ENCODE measurements at regions not wholly inside any gene's neighbourhood (a gene's known extent, or its start where the extent isn't known, plus 50 kb on each side); places are given as distances from the start of the nearest gene placed in this dataset.

DNA sequence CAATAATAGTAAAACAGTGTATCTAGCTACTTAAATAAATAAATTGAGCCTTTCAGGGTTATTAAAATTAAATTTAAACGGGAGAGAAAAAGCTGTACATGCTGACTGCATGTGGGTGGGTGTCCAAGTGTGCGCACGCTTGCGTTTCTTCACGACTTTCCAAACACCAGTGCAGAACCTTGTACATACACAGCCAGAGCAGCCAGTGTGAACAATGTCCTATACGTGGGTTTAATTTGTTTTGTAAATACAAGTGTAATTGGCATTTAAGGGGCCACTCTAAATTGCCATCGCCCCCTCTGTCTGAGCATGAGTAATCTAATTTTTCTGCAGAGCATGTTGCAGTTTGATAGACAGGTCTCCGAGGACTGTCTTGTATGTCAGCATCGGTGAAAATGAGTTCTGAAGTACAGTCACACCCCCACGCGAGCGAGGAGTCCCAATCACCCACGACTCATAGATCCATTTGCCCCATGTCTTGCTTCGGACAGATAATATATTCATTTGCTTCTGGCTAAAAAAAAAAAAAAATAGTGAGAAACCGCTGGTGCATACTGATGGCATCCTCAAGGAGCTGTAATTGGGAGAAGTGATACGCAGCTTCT lies 121.8 kb upstream of the ARRDC4 start:
- no peaks in the 10 kb centered on the region for H3K27me3 Mint-ChIP-seq
- H3K4me3 Mint-ChIP-seq: no peak overlapping the region
- ATAC-seq: no peak
- no peaks in the 10 kb centered on the region for H3K36me3 Mint-ChIP-seq (ENCODE audit: low read depth)
- H3K4me1 Mint-ChIP-seq: no peaks in the 10 kb centered on the region
- H3K9me3 ChIP-seq (ENCODE audit: control insufficient read depth, low read length, poor library complexity, severe bottlenecking): no peaks in the 10 kb centered on the region
- H3K27ac Mint-ChIP-seq: no peak overlapping the region
- DNase-seq: no peak

DNA sequence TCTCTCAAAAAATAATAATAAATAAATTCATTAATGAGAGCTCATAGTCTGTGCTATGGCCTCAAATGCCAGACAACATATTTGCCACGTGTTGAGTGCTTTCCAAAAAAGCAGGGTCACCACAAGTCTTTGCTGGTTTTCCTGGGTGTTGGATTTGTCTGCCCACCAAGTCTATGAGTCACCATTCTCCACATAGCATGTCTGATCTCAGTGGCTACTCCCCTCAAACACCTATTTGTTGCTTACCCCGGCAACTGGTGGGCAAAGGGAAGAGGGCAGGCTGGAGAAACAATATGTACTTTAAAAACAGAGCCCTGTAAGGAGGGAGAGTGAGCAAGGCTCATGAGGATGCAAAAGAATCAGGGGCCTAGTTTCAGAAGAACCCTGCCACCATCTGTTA lies 120.0 kb upstream of the ARRDC4 start:
- Mint-ChIP-seq H3K4me3 (no peak overlapping the region), H3K4me1 (no peaks in the 10 kb centered on the region), H3K36me3 (ENCODE audit: low read depth) (no peaks in the 10 kb centered on the region), H3K27me3 (no peaks in the 10 kb centered on the region), H3K27ac (no peak overlapping the region)
- H3K9me3 ChIP-seq (ENCODE audit: control insufficient read depth, low read length, poor library complexity, severe bottlenecking): no peaks in the 10 kb centered on the region
- ATAC-seq: no peak
- no peak for DNase-seq

DNA sequence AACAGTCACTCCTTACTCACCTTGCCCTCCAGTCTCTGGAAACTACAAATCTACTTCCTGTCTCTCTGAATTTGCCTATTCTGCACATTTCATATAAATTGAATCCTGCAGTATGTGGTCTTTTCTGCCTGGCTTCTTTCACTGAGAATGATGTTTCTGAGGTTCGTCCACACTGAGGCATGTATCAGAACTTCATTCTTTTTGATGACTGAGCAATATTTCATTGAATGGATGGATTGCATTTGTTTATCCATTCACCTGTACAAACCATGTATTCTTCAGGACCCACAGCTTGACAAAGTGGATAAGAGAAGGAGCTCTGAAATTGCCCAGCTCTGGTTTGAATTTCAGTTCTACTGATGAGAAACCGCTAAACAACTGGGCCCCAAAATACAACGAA lies 118.9 kb upstream of the ARRDC4 start:
- no peak for DNase-seq
- Mint-ChIP-seq H3K27me3 (no peaks in the 10 kb centered on the region), H3K27ac (no peak overlapping the region), H3K4me1 (no peaks in the 10 kb centered on the region), H3K36me3 (ENCODE audit: low read depth) (no peaks in the 10 kb centered on the region), H3K4me3 (no peak overlapping the region)
- no peaks in the 10 kb centered on the region for H3K9me3 ChIP-seq (ENCODE audit: control insufficient read depth, low read length, poor library complexity, severe bottlenecking)
- ATAC-seq: no peak

DNA sequence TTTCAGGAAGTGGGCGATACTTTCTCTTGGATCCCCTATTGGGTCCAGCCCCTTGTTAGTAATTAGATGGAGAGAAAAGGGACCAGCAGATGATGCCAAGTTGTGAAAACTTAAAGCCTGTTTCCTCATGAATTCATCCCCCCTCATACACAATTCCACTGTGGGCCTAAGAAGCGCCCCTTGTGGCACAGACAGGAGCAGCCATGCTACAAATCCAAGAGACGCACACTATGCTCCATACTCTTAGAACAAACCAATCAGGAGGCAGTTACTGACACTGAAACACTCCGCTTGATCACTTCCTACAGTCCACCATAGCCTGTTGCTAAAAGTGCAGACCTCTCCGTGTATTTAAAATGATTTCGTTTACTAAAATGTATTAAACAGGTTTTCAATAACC lies 111.3 kb upstream of the ARRDC4 start:
- H3K4me1 Mint-ChIP-seq: no peaks in the 10 kb centered on the region
- H3K27me3 Mint-ChIP-seq: no peaks in the 10 kb centered on the region
- no peaks in the 10 kb centered on the region for H3K9me3 ChIP-seq (ENCODE audit: control insufficient read depth, low read length, poor library complexity, severe bottlenecking)
- H3K27ac Mint-ChIP-seq: no peak overlapping the region
- H3K4me3 Mint-ChIP-seq: no peak overlapping the region
- DNase-seq (no peak), ATAC-seq (no peak)
- no peaks in the 10 kb centered on the region for H3K36me3 Mint-ChIP-seq (ENCODE audit: low read depth)

DNA sequence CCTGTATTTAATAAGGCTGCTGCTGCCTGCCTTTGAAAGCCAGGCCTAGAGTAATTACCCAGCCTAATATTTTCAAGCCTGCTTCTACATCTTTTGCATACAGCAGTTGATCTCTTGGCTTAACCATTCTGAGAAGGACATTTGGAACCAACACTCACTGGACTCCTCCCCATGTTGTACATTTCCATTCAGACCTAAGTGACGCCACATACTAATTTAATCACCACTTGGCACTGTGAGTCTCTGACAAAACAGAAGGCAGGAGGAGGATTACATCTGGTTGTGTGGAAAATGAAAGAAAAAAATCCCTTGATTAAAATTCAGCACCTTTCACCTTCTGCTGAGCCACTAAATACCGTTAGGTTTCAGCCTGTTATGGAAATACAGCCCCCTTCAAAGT lies 102.2 kb upstream of the ARRDC4 start:
- Mint-ChIP-seq H3K27me3 (no peaks in the 10 kb centered on the region), H3K27ac (no peak overlapping the region), H3K36me3 (ENCODE audit: low read depth) (no peaks in the 10 kb centered on the region), H3K4me3 (no peak overlapping the region), H3K4me1 (no peaks in the 10 kb centered on the region)
- no peak for ATAC-seq
- no peak for DNase-seq
- H3K9me3 ChIP-seq (ENCODE audit: control insufficient read depth, low read length, poor library complexity, severe bottlenecking): no peaks in the 10 kb centered on the region

DNA sequence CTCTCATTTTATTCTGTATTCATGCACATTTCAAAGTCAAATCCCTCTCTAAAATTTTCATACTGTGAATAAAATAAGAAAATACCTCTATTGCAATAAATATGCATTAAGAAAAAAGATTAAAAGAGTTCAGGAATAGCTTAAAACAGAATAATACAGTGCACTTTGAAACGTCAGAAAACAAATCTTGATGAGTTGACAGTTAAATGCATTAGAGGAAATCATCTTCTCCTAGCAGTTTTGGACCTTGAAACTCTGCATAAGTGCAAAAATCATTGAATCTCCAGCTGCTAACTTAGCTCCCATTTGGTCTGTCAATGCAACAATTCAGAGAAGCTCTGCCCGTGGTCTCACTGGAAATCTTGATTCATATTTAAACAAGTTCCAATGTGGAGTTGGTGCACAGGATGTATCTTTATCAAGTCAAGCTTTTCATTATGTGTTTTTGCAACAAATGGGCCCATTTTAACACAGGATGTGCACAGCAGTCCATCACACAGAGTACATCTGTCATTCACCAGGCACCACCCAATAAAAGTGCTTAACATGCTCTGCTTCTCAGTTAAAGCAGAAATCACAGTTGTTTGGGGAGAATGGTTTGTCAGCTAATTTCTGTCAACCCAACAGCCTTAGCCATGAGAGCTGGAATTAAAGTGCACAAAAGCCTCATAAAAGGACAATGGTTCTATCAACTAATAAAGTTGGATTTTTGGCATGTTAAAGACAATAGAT lies 98.8 kb upstream of the ARRDC4 start:
- H3K36me3 Mint-ChIP-seq (ENCODE audit: low read depth): no peaks in the 10 kb centered on the region
- H3K9me3 ChIP-seq (ENCODE audit: control insufficient read depth, low read length, poor library complexity, severe bottlenecking): no peaks in the 10 kb centered on the region
- DNase-seq (no peak), ATAC-seq (no peak)
- no peak overlapping the region for H3K27ac Mint-ChIP-seq
- H3K4me1 Mint-ChIP-seq: no peaks in the 10 kb centered on the region
- no peak overlapping the region for H3K4me3 Mint-ChIP-seq
- no peaks in the 10 kb centered on the region for H3K27me3 Mint-ChIP-seq

DNA sequence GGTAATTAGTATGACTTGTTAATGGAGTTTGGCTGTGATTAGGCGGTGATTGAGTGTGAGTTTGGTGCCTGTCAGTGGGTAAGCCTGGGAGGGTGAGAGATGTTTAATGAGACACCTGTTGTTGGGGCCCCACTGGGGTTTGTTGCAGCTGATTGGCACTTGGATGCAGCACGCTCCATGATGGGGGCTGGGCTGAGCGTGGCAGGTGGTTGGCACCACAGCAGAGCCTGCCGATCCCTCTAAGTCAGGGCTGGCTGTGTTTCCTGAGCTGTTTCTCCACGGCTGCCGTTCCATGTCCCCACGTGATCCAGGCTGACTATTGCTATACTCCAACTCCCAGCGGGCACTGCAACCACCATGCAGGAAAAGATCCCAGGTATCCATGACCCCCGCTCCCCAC lies 93.5 kb upstream of the ARRDC4 start:
- H3K27ac Mint-ChIP-seq: no peak overlapping the region
- H3K27me3 Mint-ChIP-seq: peaks cover 5% of the 10 kb centered on the region
- no peak overlapping the region for H3K4me3 Mint-ChIP-seq
- DNase-seq (no peak), ATAC-seq (no peak)
- H3K9me3 ChIP-seq (ENCODE audit: control insufficient read depth, low read length, poor library complexity, severe bottlenecking): no peaks in the 10 kb centered on the region
- H3K4me1 Mint-ChIP-seq: no peaks in the 10 kb centered on the region
- no peaks in the 10 kb centered on the region for H3K36me3 Mint-ChIP-seq (ENCODE audit: low read depth)

DNA sequence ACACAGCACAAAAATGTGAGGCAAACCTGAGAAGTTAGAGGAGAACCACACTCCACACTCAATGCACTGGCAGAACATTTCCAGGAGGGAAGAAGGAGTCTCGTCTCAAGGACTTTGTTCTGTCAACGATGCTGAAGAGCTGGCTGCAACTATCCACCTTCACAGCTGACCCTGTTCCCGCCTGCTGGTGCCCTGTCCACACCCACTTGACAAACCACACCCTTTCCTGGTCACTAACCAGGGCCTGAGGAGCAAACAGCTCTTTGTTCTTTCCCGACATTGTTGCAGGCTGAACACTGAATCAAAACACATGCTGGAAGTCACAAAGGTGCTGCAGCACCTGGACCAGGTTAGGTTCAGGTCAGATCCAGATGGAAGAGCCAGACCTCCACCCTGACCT lies 92.6 kb upstream of the ARRDC4 start:
- no peak for ATAC-seq
- Mint-ChIP-seq H3K4me3 (no peak overlapping the region), H3K27me3 (peaks cover 5% of the 10 kb centered on the region)

DNA sequence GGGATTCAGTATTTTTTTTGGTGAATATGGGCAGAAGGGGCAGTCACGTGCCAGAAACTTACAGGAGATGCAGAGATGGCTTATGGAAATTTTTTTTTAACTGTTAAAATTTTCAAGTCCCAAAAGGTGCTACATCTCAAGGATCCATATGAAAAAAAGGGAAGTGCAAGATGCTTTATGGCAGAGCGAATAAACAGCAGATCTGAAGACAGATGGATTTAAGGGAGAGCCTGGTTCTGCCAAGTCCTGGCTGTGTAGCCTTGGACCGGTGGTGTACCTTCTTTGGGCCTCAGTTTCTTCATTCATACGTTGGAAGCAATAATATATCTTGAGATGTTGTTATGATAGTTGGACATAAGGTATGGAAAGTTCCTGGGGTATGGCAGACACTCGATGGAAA lies 91.5 kb upstream of the ARRDC4 start:
- no peaks in the 10 kb centered on the region for H3K9me3 ChIP-seq (ENCODE audit: control insufficient read depth, low read length, poor library complexity, severe bottlenecking)
- no peaks in the 10 kb centered on the region for H3K36me3 Mint-ChIP-seq (ENCODE audit: low read depth)
- H3K27me3 Mint-ChIP-seq: peaks cover 5% of the 10 kb centered on the region
- no peak overlapping the region for H3K27ac Mint-ChIP-seq
- no peak overlapping the region for H3K4me3 Mint-ChIP-seq
- no peaks in the 10 kb centered on the region for H3K4me1 Mint-ChIP-seq
- ATAC-seq (no peak), DNase-seq (no peak)

More for the DNA sequence above, 92.6 kb upstream of the ARRDC4 start:
- H3K36me3 Mint-ChIP-seq (ENCODE audit: low read depth): no peaks in the 10 kb centered on the region
- H3K9me3 ChIP-seq (ENCODE audit: control insufficient read depth, low read length, poor library complexity, severe bottlenecking): no peaks in the 10 kb centered on the region
- no peak for DNase-seq
- H3K4me1 Mint-ChIP-seq: no peaks in the 10 kb centered on the region
- no peak overlapping the region for H3K27ac Mint-ChIP-seq

DNA sequence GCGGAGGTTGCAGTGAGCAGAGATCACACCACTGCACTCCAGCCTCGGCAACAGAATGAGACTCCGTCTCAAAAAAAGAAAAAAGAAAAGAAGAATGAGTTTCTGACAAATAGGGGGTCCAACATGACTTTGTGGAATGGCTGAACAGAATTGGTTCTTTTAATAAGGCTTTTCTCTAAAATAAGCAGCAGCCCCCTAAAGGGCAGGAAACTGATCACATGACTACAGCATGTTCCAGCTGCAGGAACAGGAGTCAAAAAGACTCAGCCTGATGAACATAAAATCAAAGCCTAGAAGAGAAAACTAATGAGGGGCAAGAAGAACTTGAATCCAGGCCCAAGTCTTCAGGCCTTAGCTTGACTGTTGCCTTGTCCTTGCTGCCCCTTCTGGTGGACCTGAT lies 89.7 kb upstream of the ARRDC4 start:
- Mint-ChIP-seq H3K27me3 (peaks cover 5% of the 10 kb centered on the region), H3K4me3 (no peak overlapping the region), H3K36me3 (ENCODE audit: low read depth) (no peaks in the 10 kb centered on the region), H3K27ac (no peak overlapping the region), H3K4me1 (no peaks in the 10 kb centered on the region)
- ATAC-seq: no peak
- no peaks in the 10 kb centered on the region for H3K9me3 ChIP-seq (ENCODE audit: control insufficient read depth, low read length, poor library complexity, severe bottlenecking)
- DNase-seq: no peak

DNA sequence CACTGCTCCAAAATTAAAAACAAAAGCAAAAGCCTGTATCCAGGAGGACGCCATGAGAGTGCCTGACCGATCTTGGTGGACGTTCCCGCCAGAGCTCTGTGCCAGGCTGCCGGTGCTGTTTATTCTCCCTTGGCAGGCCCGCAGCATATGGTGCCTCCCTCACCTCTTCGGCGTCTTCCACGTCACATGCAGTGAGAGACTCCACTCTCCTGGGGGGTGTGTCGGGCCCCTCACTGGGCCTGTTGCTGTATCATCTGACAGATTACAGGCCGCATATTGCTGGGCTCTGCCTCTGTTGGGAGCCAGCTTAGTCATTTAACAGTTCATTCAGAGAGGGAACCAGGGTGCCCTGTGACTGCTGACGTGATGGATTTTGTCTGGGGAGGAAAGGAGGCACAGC lies 86.4 kb upstream of the ARRDC4 start:
- DNase-seq (no peak), ATAC-seq (no peak)
- Mint-ChIP-seq H3K27ac (no peak overlapping the region), H3K4me1 (no peaks in the 10 kb centered on the region), H3K27me3 (peaks cover 5% of the 10 kb centered on the region), H3K4me3 (no peak overlapping the region), H3K36me3 (ENCODE audit: low read depth) (no peaks in the 10 kb centered on the region)
- no peaks in the 10 kb centered on the region for H3K9me3 ChIP-seq (ENCODE audit: control insufficient read depth, low read length, poor library complexity, severe bottlenecking)

DNA sequence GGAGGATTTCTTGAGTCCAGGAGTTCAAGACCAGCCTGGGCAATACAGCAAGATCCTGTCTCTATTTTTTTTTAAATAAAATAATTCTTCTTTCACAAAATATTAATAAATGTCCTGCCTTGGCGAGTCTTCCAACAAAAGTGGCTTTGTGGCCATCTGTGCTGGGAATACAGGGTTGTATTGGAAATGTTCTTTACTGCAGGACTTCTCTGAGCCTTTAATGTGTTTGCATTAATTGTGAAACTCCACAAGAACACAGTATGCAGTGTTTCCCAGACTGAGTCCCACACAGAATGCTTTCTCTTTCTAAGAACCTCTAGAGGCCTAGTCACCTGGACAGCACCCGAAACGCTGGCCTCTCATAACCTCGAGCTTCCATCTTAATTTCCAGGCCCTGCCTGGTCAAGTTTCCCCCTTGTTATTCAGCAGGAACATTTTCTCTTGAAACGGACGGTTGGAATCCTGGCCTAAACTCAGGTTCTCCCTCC lies 85.4 kb upstream of the ARRDC4 start:
- DNase-seq (no peak), ATAC-seq (no peak)
- H3K9me3 ChIP-seq (ENCODE audit: control insufficient read depth, low read length, poor library complexity, severe bottlenecking): no peaks in the 10 kb centered on the region
- H3K36me3 Mint-ChIP-seq (ENCODE audit: low read depth): no peaks in the 10 kb centered on the region
- H3K4me3 Mint-ChIP-seq: no peak overlapping the region
- no peak overlapping the region for H3K27ac Mint-ChIP-seq
- peaks cover 3% of the 10 kb centered on the region for H3K27me3 Mint-ChIP-seq
- H3K4me1 Mint-ChIP-seq: no peaks in the 10 kb centered on the region

DNA sequence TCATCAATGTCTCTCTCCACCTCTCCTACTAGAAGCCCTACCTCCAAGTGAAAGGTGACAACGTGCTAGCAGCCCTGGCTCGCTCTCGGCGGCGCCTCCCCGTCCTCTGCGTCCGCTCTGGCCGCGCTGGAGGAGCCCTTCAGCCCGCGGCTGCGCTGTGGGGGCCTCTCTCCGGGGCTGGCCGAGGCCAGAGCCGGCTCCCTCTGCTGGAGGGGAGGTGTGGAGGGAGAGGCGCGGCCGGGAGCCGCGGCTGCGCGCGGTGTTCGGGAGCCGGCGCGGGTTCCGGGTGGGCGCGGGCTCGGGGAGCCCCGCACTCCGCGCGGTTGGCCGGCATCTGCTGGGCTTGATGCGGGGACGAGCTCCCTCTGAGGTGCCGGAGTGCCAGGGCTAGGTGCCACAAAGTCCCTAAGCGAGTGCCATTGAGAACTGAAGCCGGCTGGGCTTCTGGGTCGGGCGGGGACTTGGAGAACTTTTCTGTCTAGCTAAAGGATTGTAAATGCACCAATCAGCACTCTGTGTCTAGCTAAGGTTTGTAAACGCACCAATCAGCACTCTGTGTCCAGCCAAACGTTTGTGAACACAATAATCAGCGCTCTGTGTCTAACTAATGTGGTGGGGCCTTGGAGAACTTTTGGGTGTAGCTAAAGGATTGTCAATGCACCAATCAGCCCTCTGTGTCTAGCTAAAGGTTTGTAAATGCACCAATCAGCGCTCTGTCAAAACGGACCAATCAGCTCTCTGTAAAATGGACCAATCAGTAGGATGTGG lies 84.8 kb upstream of the ARRDC4 start:
- H3K27me3 Mint-ChIP-seq: no peaks in the 10 kb centered on the region
- DNase-seq: no peak
- H3K36me3 Mint-ChIP-seq (ENCODE audit: low read depth): no peaks in the 10 kb centered on the region
- ATAC-seq: no peak
- H3K9me3 ChIP-seq (ENCODE audit: control insufficient read depth, low read length, poor library complexity, severe bottlenecking): no peaks in the 10 kb centered on the region
- no peak overlapping the region for H3K4me3 Mint-ChIP-seq
- no peaks in the 10 kb centered on the region for H3K4me1 Mint-ChIP-seq
- H3K27ac Mint-ChIP-seq: no peak overlapping the region
